Stimulated activated CD8-positive, alpha-beta memory T cell treated with anti-CD3 and anti-CD28 coated beads, Interleukin-2, amount 100 ng/mL, for 1 hour (primary cell): ENCODE measurements at regions not wholly inside any gene's neighbourhood (a gene's known extent, or its start where the extent isn't known, plus 50 kb on each side); places are given as distances from the start of the nearest gene placed in this dataset.
"Not testable (repeated sequence)": the region's sequence is repeated elsewhere in the genome, so short reads cannot be mapped to it uniquely, and the experiment has no call there.

Source experiments
- DNase-seq, 2 donors: peaks; one replicate each; pipeline ENCODE4 v3.0.0-alpha.2; 2020; ENCODE audit warnings: low read depth in 2 of 2

DNA sequence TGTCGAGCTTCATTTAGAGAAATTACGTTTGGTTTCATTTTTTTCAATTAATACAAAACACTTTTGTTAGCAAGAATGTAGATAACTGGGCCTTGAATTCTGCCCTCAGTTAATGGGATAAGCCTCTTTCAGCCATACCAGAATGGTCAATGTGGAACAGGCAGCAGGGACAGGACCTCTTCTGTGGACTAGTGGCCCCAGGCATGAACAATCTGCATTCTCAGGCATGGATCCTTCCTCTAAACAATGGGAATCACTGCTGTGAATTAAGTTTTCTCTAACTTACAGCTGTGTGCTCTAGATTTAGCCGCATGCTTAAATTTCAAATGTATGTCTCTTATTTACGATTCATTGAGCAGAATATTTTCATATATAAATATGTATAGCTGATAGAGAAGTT, 237.7 kb upstream of the PRKCQ start:
- DNase-seq: no peak

DNA sequence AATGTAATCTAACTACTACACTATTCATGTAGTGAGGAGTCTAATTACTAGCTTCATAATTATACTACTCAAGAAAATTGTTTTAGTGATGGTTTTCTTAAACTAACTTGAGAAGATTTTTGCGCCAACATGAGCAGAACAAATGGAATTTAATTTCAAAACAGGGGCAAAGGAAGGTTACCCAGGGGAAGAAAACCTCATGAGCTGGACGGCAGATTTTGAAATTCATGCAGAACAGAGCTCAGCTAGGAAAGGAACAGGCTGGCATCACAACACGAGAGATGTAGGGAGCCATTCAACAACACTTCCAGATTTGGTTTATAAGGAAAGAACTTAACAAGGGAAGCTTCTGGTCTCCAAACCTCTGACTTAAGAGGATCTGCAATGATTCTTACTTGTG, 235.3 kb upstream of the PRKCQ start:
- DNase-seq: no peak

GRCh38 chr10:6813856-6814255, 233.8 kb upstream of the PRKCQ start:
- DNase-seq: no peak

DNA sequence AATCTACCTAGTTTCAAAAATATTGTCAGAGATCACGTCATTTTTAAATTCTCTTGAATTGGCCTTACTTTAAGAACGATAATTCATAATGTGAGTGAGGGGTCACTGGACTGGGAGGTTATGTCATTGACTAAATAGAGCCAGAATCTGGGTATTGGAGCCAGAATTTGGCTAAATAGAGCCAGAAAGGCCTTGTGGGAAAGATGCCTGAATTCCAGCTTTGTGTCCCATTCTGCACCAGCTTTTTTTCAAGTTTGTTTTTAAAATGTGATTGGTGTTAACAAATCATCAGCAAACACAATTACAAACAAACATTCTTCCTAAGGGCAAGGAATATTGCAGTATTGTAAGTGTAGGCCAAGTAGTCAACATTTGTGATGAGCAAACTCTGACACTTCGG, 233.2 kb upstream of the PRKCQ start:
- no peak for DNase-seq

- DNase-seq: no peak
These were observed 231.1 kb upstream of the PRKCQ start for GRCh38 chr10:6811153-6811552.

- DNase-seq: no peak
These were observed 223.3 kb upstream of the PRKCQ start for GRCh38 chr10:6803427-6803783.

DNA sequence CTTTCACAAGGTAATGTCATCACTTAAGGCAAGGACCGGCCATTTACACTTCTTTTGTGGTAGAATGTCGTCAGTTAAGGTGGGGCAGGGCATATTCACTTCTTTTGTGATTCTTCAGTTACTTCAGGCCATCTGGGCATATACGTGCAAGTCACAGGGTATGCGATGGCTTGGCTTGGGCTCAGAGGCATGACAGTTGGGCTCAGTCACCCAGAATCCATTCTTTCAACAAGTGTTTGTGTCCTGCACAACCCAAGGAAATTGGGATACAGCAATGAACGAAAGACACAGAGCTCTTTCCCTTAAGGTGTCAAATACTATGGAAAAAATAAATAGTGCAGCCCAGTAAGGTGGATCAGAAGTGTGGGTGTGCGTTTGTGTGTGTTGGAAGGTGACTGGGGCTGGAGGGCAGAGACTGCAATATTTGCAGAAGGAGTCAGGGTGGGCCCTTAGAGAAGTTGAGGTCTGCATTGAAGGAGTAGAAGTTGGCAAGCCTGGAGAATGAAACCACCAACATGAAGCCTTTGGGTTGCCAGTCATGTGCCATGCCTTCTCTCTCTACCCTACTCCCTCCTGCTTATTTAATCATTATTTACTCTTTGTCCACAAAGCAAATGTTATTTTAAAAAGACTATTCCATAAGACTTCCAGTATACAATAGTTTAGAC, 222.8 kb upstream of the PRKCQ start:
- DNase-seq: no peak

DNA sequence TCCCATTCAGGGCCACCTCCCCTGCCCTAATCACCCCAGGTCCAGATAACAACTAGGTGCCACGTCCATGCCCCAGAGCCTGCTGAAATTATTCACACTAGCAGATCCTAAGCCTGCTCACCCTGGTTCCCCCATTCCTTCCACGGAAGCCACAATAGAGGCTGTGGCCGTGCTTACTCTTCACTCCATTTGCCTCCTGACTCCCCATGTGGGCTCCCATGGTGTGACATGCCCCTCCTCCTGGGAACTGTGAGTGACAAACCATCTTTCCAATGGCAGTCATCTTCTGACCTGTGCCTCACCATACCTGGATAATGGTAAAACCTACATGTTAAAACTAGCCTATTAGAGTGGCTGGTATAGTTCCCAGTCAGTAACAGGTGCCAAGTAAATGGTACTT, 216.2 kb upstream of the PRKCQ start:
- no peak for DNase-seq

DNA sequence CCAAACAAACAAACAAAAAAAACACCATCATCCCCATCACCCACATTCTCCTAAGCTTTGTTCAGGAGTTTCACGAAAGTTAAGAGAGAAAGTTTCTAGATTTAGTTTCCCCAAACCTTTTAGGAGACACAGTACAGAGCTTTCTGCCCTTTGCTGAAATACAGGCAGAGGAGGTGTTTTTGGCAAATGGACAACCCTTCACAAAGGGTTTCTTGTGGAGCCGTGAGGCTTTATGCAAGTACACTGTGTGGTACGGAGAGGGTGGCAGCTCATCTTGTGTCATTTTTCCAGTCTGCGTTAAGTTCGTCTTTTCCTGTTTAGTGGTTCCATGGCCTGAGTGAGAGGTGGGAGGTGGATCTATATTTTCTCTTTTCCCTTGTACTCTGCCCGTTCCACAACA, 215.5 kb upstream of the PRKCQ start:
- no peak for DNase-seq

DNA sequence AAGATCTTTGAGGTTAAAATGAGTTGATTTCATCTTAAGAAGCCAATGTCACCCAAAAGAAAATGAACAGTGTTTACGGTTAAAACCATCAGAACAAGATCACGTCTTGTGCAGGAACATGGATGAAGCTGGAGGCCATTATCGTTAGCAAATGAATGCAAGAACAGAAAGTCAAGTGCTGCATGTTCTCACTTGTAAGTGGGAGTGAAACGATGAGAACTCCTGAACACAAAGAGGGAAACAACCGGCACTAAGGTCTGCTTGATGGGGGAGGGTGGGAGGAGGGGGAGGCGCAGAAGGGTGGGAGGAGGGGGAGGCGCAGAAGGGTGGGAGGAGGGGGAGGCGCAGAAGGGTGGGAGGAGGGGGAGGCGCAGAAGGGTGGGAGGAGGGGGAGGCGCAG, 214.8 kb upstream of the PRKCQ start:
- not testable (repeated sequence) for DNase-seq

DNA sequence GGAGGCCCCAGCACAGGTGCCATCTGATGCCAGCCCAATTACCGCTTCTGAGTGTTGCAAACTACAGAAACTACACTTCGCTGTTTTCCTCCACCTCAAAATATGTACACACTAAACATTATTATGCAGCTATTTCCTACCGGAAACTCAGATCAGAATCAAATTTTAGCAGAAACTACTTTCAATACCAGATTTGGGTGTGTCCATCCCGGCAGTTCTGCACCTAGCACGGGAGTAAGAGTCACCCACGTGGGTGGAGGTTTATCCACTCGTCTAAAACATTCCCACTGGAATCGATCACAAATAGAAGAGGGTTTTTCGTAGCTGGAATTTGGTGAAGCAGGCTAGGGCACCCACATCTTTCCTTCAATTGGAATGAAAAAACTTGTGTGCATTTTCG, 214.4 kb upstream of the PRKCQ start:
- DNase-seq: no peak

DNA sequence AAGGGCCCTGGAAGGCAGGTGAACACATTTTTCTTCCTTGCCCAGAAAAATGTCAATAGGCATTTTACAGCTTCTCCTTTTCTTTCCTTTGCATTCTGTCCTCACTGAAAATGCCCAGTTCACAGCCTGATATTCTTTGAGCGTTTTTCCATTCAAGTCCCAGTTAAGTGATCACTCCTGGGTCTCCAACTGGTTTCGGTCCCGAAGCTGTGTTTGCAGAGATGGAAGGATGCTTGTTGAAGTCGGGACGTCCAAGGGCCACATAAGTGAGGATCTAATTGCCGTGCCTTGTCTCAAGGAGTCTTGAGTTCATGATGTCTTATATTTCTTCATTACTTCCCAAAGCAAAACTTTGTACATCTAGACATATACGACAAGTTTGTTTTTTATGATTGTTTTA, 208.7 kb upstream of the PRKCQ start:
- DNase-seq: no peak

- no peak for DNase-seq
These were observed 208.2 kb upstream of the PRKCQ start for GRCh38 chr10:6788231-6788630.

GRCh38 chr10:6787718-6788117, 207.6 kb upstream of the PRKCQ start:
- no peak for DNase-seq

- no peak for DNase-seq
These were observed 207.0 kb upstream of the PRKCQ start for GRCh38 chr10:6787091-6787490.

- DNase-seq: no peak
These were observed 206.5 kb upstream of the PRKCQ start for GRCh38 chr10:6786579-6787031.

DNA sequence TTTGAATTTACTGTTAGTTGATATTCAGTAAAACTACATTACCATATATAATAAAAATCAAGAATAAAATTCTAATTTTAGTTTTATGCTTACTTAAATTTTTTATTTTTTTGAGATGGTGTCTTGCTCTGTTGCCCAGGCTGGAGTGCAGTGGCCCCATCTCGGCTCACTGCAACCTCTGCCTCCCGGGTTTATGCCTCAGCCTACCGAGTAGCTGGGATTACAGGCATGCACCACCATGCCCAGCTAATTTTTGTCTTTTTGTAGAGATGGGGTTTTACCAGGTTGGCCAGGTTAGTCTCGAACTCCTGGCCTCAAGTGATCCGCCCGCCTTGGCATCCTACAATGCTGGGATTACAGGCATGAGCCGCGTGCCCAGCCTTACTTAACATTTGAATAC, 204.4 kb upstream of the PRKCQ start:
- DNase-seq: not testable (repeated sequence)

- no peak for DNase-seq
These were observed 203.4 kb upstream of the PRKCQ start for GRCh38 chr10:6783471-6783870.

GRCh38 chr10:6782378-6782777, 202.3 kb upstream of the PRKCQ start:
- DNase-seq: no peak

DNA sequence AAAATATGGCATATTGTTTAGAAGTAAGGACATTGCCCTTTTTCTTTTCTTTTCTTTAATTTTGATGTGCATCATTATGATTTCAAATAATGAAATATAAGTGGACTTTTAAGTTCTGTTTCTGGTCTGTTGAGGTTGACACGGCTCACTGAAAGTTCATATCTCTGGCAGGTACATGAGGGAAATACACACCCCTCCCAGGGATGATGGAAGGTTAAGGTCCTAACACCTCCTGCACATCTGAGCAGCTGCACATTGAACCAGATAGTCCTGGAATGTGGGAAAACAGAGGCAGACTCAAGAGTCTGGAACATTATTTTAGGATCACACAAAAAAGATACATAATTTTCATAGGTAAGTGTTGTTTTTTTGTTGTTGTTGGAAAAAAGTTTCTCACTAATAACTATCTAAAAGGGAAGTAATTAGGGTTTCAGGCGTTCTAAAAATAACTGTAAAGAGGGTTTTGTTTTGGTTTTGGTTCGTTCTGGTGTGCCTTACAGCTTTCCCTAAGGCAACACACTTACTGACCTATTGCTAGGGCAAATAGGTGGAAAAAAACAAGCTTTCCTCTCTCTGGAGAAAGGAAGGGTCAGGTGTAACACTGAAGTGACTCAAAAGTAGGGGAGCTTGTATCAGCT, 201.2 kb upstream of the PRKCQ start:
- no peak for DNase-seq

GRCh38 chr10:6780008-6780677, 200.1 kb upstream of the PRKCQ start:
- no peak for DNase-seq

- no peak for DNase-seq
These were observed 199.1 kb upstream of the PRKCQ start for GRCh38 chr10:6778992-6779701.

DNA sequence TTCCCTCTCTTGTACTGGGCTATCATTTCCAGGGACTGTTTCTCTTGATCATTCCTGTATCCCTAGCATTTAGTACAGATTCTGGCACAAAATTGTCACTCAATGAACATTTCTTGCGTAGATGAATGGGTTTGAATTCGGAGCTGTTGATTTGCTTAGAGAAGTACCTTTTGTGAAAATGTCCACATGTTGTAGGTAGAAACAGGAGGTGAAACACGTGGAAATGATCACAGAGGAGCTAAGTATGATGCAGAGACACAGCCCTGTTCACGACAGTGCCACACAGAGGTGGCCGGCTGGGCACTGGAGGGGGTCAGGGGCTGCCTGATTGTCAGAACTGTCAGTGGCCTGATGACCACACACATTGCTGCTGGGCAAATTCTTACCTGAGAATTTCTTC, 196.1 kb upstream of the PRKCQ start:
- DNase-seq: no peak
